ENCODE measurements at regions not wholly inside any gene's neighbourhood (a gene's known extent, or its start where the extent isn't known, plus 50 kb on each side); places are given as distances from the start of the nearest gene placed in this dataset.

GRCh38 chr21:19392390-19392789 lies 988.8 kb upstream of the TMPRSS15 start:
- TF ChIP-seq CTCF (IDR thresholded peaks at IDR 0.05; ENCODE audit: insufficient read depth, low read depth, low read length) (no peak), EZH2 (IDR thresholded peaks at IDR 0.05; ENCODE audit: insufficient read depth, low read length) (no peak)

All from astrocyte (in vitro differentiated cells and primary cell).